Urinary bladder (tissue), 3 donors: ENCODE measurements at regions not wholly inside any gene's neighbourhood (a gene's known extent, or its start where the extent isn't known, plus 50 kb on each side); places are given as distances from the start of the nearest gene placed in this dataset.
"Not testable (repeated sequence)": the region's sequence is repeated elsewhere in the genome, so short reads cannot be mapped to it uniquely, and the experiment has no call there.

ENCODE experiments used
- DNase-seq: peaks from one replicate; pipeline ENCODE4 v3.0.0-alpha.2; 2015; ENCODE audit errors: extremely low spot score
- H3K27ac ChIP-seq: one replicate; pipeline ENCODE4 v1.5.1; 2013; ENCODE audit warnings: low read depth, mild to moderate bottlenecking, moderate library complexity
- H3K36me3 ChIP-seq: one replicate; pipeline ENCODE4 v1.6.1; 2013; ENCODE audit warnings: mild to moderate bottlenecking, moderate library complexity; ENCODE audit not compliant: insufficient read depth
- H3K4me1 ChIP-seq: one replicate; pipeline ENCODE4 v1.6.1; 2013; ENCODE audit warnings: mild to moderate bottlenecking, moderate library complexity; ENCODE audit not compliant: insufficient read depth
- H3K4me3 ChIP-seq: one replicate; pipeline ENCODE4 v1.5.1; 2013; ENCODE audit warnings: low read depth, low read length
- WGBS: extraction: QIAGEN DNeasy Blood & Tissue Kit; methylation state at CpG from one replicate; pipeline ENCODE4 v1.1.7; 2013; 5-methylcytosine and 5-hydroxymethylcytosine counted together
- donor health status: healthy with polysubstance abuse.
- donor health status: healthy.

DNA sequence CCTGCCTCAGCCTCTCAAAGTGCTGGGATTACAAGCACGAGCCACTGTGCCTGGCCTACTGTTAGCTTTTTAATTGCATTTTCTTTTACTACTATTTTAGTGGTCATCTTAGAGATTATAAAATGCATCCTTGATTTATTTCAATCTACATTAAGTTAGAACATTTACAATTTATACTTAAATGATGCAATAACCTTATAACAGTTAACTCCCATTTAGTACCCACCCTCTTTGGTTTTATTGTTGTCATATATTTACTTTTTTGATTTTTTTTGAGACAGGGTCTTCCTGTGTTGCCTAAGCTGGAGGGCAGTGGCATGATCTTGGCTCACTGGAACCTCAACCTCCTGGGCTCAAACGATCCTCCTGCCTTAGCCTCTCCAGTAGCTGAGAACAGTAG is 77.3 kb downstream of the PPCDC start:
- 91% methylated on average over 2 of the region's 2 CpGs for WGBS
- H3K4me1 ChIP-seq, result no peaks in the 10 kb centered on the region
- H3K27ac ChIP-seq, result no peak overlapping the region
- H3K36me3 ChIP-seq, result no peaks in the 10 kb centered on the region
- no peak for DNase-seq
- no peak overlapping the region for H3K4me3 ChIP-seq

DNA sequence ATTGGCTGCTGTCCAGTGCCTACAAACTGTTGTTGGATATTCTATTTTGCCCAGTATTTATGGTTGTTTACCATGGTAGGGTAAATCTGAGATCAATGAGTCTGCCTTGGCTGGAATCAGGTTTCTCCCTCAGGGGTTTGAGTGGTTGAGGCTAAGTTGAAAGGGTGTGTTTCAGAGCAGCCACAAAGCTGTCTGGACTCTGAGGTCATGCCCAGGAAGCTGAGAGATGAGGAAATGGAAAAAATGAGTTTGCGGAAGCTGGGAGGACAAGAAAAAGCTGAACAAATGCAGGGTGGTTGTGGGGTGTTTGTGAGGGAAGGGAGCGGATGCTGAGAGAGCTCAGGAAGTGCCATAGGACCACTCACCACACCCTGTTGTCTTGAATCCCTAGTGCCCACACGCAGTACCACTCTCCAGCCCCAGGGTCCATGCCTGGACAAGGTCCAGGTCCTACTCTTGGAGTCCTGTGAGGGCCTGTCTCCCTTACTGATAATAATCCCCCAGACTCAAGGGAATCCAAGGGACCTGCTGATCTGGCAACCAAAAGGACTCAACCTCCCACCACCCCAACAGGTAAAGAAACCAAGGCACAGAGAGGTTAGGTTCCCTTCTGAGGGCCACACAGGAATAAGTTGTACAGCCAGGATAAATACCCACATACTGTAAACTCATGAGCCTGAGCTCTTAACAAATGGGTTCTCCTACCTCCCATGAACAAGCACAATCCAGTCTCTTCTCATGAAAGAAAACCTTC is 81.6 kb downstream of the PPCDC start:
- Histone ChIP-seq H3K4me3 (no peak overlapping the region), H3K27ac (no peak overlapping the region), H3K4me1 (no peaks in the 10 kb centered on the region), H3K36me3 (no peaks in the 10 kb centered on the region)
- 67% methylated on average over 3 of the region's 3 CpGs for WGBS
- peak; percentile 35 for DNase-seq

DNA sequence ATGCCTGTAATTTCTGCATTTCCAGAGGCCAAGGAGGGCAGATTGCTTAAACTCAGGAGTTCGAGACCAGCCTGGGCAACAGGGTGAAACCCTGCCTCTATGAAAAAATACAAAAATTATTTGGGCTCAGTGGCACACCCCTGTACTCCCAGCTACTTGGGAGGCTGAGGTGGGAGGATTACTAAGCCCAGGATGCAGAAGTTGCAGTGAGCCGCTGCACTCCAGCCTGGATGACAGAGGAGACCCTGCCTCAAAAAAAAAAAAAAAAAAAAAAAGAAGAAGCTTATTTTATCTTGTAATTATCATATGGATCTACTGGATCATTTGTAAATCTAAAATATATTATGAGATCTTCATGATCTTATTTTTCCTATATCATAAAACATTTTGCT is 84.1 kb downstream of the PPCDC start:
- Histone ChIP-seq H3K27ac (no peak overlapping the region), H3K36me3 (no peaks in the 10 kb centered on the region), H3K4me1 (no peaks in the 10 kb centered on the region), H3K4me3 (no peak overlapping the region)
- no peak for DNase-seq
- WGBS, result 90% methylated on average over 2 of the region's 2 CpGs

DNA sequence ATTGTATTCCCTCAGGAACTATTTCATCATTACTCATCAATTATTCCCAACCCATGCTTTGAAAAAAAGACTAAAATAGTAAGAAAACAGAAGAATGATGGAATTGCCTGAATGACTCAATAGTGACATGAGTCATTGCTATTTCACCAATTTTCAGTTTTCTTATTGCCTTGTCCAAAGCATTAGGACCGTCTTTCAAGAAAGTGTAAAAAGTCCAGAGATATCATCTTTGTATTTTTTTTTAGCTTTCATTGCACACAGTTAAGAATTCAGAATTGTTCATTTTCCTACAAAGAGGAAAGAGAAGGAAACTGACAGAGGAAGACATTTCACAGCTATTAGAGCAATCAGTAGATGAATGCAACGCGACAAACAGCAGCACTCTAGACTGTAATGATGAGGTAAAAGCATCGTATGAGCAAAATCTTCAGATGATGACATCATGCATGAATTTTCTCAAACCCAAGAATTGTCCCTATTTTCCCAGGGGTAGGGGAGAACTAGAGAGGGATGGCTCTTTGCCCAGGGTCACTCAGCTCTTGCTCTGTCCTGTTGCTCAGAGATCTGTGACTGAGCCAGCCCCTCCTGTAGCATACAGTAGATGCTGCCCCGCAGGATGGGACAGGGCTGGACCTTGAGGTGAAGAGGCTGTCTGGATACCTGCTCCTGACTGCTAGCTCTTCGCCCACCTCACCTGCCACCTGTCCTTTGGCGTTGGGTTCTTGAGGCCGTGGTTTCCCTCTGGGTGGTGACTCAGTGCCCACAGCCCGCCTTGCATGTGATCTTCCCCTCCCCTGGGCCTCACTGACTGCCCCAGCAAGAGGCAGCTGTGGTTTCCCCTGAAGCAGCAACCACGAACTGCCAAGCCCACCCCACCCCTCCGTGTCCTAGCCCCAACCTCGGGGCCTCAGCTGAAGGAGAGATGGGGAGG is 84.8 kb downstream of the PPCDC start:
- Histone ChIP-seq H3K36me3 (no peaks in the 10 kb centered on the region), H3K27ac (no peak overlapping the region), H3K4me3 (no peak overlapping the region), H3K4me1 (no peaks in the 10 kb centered on the region)
- 65% methylated on average over 12 of the region's 12 CpGs for WGBS
- DNase-seq, result no peak

DNA sequence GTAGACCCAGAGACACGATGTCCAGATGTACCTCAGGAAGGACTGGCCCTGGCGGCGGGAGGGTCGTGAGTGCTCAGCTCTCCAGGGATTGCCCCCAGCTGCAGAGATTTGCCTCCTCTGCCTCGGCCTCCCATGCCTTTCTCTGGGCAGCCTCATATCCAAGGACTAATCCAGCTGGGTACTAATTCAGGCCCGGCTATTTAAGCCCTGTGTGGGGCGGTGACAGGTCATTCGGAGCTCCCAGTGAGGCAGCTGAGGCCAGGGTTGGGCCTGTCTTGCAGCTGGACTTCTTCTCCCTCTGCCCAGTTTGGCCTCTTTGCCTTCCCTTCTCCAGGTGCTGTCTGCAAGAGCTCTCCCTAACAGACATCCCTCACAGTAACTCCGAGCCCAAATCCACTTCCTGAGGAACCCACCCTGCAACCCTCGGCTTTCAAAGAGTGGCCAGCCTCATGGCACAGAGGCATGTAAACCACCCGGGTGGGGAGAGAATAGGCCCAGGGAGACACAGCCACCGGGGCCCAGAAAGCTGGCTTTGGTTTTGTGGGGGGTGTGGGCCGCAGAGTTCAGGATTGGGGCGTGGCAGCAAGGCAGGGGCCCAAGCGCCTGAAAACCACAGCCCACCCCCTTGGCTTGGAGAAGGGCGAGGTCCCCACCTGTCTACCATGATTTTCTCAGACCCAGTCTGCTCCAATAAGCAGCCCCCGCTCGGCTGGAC is 85.8 kb downstream of the PPCDC start:
- no peaks in the 10 kb centered on the region for H3K36me3 ChIP-seq
- no peaks in the 10 kb centered on the region for H3K4me1 ChIP-seq
- no peak overlapping the region for H3K4me3 ChIP-seq
- no peak for DNase-seq
- H3K27ac ChIP-seq, result no peak overlapping the region
- 85% methylated on average over 18 of the region's 18 CpGs for WGBS

DNA sequence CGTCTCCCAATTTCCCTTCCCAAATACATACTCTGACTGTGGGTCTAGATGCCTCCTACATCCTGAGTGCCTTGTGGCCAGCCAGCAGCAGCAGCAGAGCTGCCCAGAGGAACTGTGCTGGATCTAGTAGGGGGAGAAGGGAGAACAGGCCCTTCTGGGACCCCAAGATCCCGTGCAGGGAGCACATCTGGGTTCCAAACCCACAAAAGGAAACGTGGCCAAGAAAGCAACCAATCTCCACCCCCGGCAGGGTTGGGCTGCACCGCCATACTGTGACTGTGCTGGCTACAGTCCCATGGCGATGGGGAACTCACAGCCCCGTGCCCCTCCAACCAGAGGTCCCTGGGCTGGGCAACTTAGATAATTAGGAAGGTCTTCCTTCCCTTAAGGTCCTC is 86.3 kb downstream of the PPCDC start:
- H3K4me3 ChIP-seq, result no peak overlapping the region
- H3K4me1 ChIP-seq, result no peaks in the 10 kb centered on the region
- no peak for DNase-seq
- no peaks in the 10 kb centered on the region for H3K36me3 ChIP-seq
- H3K27ac ChIP-seq, result no peak overlapping the region
- 80% methylated on average over 7 of the region's 7 CpGs for WGBS

DNA sequence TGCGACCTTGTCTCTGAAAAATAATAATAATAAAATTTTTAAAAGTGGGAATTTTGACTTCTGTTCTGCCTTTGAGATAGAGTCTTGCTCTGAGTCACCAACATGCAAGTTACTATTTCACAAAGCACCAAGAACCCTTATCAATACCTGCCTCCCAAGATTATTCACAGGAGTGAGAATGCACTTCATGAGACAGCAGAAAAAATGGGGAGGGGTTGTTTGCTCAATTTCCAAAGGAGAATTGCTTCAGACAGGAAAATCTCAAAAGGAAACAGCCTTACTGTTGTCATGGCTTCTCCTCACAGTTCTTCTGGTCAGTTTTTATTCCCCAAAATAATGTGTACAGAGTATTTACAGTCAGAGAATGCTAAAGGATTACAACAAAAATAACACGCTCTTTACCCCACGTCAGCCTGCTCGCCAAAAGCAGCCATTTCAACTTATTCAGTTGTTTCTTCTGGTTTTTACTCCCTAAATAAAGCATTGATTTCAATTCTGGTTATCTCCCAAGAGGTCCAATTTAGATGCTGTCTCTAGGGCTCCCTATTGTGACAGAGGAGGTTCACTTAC is 89.0 kb downstream of the PPCDC start:
- H3K4me3 ChIP-seq, result no peak overlapping the region
- no peak for DNase-seq
- 88% methylated on average over 4 of the region's 4 CpGs for WGBS
- H3K27ac ChIP-seq, result no peak overlapping the region
- H3K36me3 ChIP-seq, result no peaks in the 10 kb centered on the region
- no peaks in the 10 kb centered on the region for H3K4me1 ChIP-seq

DNA sequence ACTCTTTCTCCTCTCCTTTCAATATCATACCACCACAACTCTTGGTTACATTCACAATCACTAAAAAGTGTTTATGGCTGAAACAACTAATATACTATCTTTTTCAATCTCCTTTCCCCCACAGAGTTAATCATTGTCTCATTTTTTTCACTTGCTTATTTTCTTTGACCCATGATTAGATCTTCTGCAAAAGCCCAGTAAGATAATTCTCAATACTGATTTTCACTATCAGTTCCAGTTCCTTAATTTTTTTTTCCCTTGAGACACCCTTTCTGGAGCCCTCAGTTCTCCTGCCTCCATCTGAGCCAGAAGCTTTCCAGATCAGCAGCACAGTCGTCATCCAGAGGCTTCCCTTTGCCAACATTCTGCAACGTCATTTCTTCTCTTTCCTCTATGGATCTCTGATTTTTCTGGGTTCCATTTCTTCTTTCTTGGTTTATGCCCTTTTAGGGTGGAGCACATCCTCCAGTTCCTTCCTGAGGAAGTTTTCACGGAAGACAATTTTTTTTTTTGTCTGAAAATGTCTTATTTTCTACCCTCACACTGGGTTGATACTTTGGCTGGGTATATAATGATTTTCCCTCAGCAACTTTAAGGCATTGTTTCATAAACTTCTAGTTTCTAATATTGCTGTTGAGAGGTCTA is 88.7 kb upstream of the C15orf39 start:
- no peaks in the 10 kb centered on the region for H3K36me3 ChIP-seq

DNA sequence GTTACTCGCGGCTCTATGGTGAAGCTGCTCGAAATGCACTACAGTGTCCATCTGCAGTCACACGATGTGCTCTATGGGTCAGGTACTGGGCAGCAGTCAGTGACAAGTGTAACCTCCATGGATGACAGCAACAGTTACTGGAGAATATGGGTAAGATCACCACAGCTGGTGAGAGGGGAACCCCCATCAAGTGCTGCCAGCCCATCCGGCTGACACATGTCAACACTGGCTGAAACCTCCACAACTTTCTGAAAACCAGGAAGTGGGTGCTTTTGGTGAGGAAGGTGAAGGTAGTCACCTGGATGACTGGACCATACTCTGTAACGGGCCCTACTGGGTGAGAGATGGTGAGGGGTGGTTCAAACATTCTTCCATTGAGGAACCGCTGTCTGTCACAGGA is 87.4 kb upstream of the C15orf39 start:
- Histone ChIP-seq H3K4me1 (no peaks in the 10 kb centered on the region), H3K27ac (no peak overlapping the region), H3K4me3 (no peak overlapping the region), H3K36me3 (no peaks in the 10 kb centered on the region)
- no peak for DNase-seq
- WGBS, result 84% methylated on average over 7 of the region's 7 CpGs

More for the DNA sequence above, 88.7 kb upstream of the C15orf39 start:
- H3K4me3 ChIP-seq, result no peak overlapping the region
- H3K27ac ChIP-seq, result no peak overlapping the region
- no peaks in the 10 kb centered on the region for H3K4me1 ChIP-seq
- 64% methylated on average over 3 of the region's 3 CpGs for WGBS
- DNase-seq, result no peak

DNA sequence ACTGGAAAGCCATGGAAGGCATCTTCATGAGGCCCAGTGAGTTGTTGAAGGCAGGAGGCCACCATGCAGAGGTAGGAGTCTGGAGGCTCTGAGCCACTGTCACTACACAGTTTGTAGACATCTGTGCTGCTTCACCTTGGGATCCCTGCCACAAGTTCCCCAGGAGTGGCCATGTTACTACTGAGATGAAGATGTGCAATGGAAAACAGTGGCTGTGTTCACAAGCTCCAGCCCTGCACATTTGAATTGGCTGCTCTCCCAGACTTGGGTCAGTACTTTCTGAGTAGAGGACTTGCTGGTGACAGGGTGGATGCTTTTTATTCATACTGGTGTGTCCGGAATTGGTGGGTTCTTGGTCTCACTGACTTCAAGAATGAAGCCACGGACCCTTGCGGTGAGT is 86.9 kb upstream of the C15orf39 start:
- no peak for DNase-seq
- 88% methylated on average over 3 of the region's 3 CpGs for WGBS
- no peaks in the 10 kb centered on the region for H3K4me1 ChIP-seq
- no peak overlapping the region for H3K27ac ChIP-seq
- no peak overlapping the region for H3K4me3 ChIP-seq
- no peaks in the 10 kb centered on the region for H3K36me3 ChIP-seq

DNA sequence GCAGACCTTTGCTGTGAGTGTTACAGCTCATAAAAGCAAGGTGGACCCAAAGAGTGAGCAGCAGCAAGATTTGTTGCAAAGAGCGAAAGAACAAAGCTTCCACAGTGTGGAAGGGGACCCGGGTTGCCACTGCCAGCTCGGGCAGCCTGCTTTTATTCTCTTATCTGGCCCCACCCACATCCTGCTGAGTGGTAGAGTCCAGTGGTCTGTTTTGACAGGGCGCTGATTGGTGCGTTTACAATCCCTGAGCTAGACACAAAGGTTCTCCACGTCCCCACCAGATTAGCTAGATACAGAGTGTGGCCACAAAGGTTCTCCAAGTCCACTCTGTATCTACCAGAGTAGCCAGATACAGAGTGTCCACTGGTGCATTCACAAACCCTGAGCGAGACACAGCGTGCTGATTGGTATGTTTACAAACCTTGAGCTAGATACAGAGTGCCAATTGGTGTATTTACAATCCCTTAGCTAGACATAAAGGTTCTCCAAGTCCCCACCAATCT is 86.2 kb upstream of the C15orf39 start:
- not testable (repeated sequence) for H3K27ac ChIP-seq, H3K4me3 ChIP-seq, H3K4me1 ChIP-seq, H3K36me3 ChIP-seq, DNase-seq
- WGBS, result 75% methylated on average over 8 of the region's 8 CpGs

DNA sequence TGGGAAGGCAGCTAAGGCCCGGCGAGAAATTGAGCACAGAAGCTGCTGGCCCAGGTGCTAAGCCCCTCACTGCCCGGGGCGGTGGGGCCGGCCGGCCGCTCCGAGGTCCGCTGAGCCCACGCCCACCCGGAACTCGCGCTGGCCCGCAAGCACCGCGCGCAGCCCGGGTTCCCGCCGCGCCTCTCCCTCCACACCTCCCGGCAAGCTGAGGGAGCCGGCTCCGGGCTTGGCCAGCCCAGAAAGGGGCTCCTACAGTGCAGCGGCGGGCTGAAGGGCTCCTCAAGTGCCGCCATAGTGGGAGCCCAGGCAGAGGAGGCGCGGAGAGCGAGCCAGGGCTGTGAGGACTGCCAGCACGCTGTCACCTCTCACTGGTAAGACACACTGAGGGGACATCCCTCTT is 85.5 kb upstream of the C15orf39 start:
- WGBS, result 93% methylated on average over 31 of the region's 31 CpGs
- H3K4me3 ChIP-seq, H3K4me1 ChIP-seq, DNase-seq, H3K27ac ChIP-seq, H3K36me3 ChIP-seq: not testable (repeated sequence)

DNA sequence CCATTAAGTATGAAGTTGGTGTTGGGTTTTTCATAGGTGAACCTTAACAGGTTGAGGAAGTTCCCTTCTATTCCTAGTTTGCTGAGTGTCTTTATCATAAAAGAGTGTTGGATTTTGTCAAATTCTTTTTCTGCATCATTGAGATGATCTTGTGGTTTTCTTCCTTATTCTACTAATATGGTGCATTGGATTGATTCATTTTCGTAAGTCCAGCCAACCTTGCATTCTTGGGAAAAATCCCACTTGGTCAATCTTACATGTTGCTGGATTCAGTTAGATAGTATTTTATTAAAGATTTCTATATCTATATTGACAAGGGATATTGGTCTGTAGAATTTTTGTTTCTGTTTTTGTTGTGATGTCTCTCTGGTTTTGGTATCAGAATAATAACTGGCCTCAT is 83.7 kb upstream of the C15orf39 start:
- Histone ChIP-seq H3K4me3 (no peak overlapping the region), H3K27ac (no peak overlapping the region), H3K4me1 (no peaks in the 10 kb centered on the region), H3K36me3 (no peaks in the 10 kb centered on the region)
- WGBS, result 98% methylated on average over 1 of the region's 1 CpG
- no peak for DNase-seq
